ENCODE measurements at regions not wholly inside any gene's neighbourhood (a gene's known extent, or its start where the extent isn't known, plus 50 kb on each side); places are given as distances from the start of the nearest gene placed in this dataset.

- DNase-seq (ENCODE audit: low spot score), result no peak
Measured at GRCh38 chr11:32161293-32161692, 70.4 kb downstream of the RCN1 start.

- DNase-seq (ENCODE audit: low spot score), result no peak
Measured at GRCh38 chr11:32162351-32162750, 71.5 kb downstream of the RCN1 start.

GRCh38 chr11:32162906-32163305, 72.0 kb downstream of the RCN1 start:
- DNase-seq (ENCODE audit: low spot score), result no peak

- DNase-seq (ENCODE audit: low spot score), result no peak
Measured at GRCh38 chr11:32163557-32163956, 72.7 kb downstream of the RCN1 start.

- no peak for DNase-seq (ENCODE audit: low spot score)
Measured at GRCh38 chr11:32164836-32165235, 74.0 kb downstream of the RCN1 start.

- no peak for DNase-seq (ENCODE audit: low spot score)
Measured at GRCh38 chr11:32168924-32169323, 78.0 kb downstream of the RCN1 start.

- DNase-seq (ENCODE audit: low spot score), result no peak
Measured at GRCh38 chr11:32171445-32171844, 80.6 kb downstream of the RCN1 start.

- peak; percentile 5 for DNase-seq (ENCODE audit: low spot score)
Measured at GRCh38 chr11:32172041-32172847, 81.4 kb downstream of the RCN1 start.

GRCh38 chr11:32172848-32173834, 82.3 kb downstream of the RCN1 start:
- peak; percentile 58 for DNase-seq (ENCODE audit: low spot score)

GRCh38 chr11:32173977-32174376, 83.1 kb downstream of the RCN1 start:
- no peak for DNase-seq (ENCODE audit: low spot score)

- peak; percentile 93 for DNase-seq (ENCODE audit: low spot score)
Measured at GRCh38 chr11:32176223-32176934, 85.5 kb downstream of the RCN1 start.

- no peak for DNase-seq (ENCODE audit: low spot score)
Measured at GRCh38 chr11:32178692-32179091, 87.8 kb downstream of the RCN1 start.

- no peak for DNase-seq (ENCODE audit: low spot score)
Measured at GRCh38 chr11:32183512-32183911, 92.6 kb downstream of the RCN1 start.

- DNase-seq (ENCODE audit: low spot score), result no peak
Measured at GRCh38 chr11:32184041-32184722, 93.3 kb downstream of the RCN1 start.

GRCh38 chr11:32184723-32185376, 94.0 kb downstream of the RCN1 start:
- DNase-seq (ENCODE audit: low spot score), result no peak

- DNase-seq (ENCODE audit: low spot score), result no peak
Measured at GRCh38 chr11:32186118-32186517, 95.2 kb downstream of the RCN1 start.

GRCh38 chr11:32187111-32187510, 96.2 kb downstream of the RCN1 start:
- DNase-seq (ENCODE audit: low spot score), result no peak

GRCh38 chr11:32188785-32189184, 97.9 kb downstream of the RCN1 start:
- DNase-seq (ENCODE audit: low spot score), result no peak

- DNase-seq (ENCODE audit: low spot score), result no peak
Measured at GRCh38 chr11:32196137-32196536, 105.3 kb downstream of the RCN1 start.

- no peak for DNase-seq (ENCODE audit: low spot score)
Measured at GRCh38 chr11:32198053-32198452, 107.2 kb downstream of the RCN1 start.

All from pons (tissue), 1 donor.